CD14-positive monocyte (primary cell): ENCODE measurements at regions not wholly inside any gene's neighbourhood (a gene's known extent, or its start where the extent isn't known, plus 50 kb on each side); places are given as distances from the start of the nearest gene placed in this dataset.

Source experiments
- DNase-seq, 3 donors: peaks; one replicate each; pipeline ENCODE4 v3.0.0-alpha.2; 2011 to 2022
- H2AFZ ChIP-seq: 2 replicates; pipeline ENCODE4 v1.6.0; 2012; ENCODE audit warnings: mild to moderate bottlenecking, low read depth, low read length, inconsistent platforms; ENCODE audit not compliant: insufficient read depth, poor library complexity, severe bottlenecking
- H3K27ac ChIP-seq, 2 donors: 1 replicate in 1 of 2; 2 replicates in 1 of 2; pipeline ENCODE4 v1.5.1; 2012 to 2013; ENCODE audit warnings: low read length in 2 of 2, control low read depth in 1 of 2, inconsistent platforms in 1 of 2, low read depth in 1 of 2, mild to moderate bottlenecking in 1 of 2
- H3K27me3 ChIP-seq, 2 donors: one replicate each; pipeline versions ENCODE4 v1.6.0 to v1.6.1; 2011 to 2013; ENCODE audit warnings: low read length in 2 of 2; ENCODE audit not compliant: control insufficient read depth in 2 of 2, insufficient read depth in 2 of 2
- H3K36me3 ChIP-seq, 2 donors: replicated peaks in 1 of 2; 1 replicate in 1 of 2; 2 replicates in 1 of 2; pipeline versions ENCODE4 v1.5.1 to v1.6.1; 2012 to 2013; ENCODE audit warnings: low read length in 2 of 2, control low read depth in 1 of 2, inconsistent platforms in 1 of 2, mild to moderate bottlenecking in 1 of 2; ENCODE audit not compliant: insufficient read depth in 2 of 2, control insufficient read depth in 1 of 2
- H3K4me1 ChIP-seq, 2 donors: 1 replicate in 1 of 2; 2 replicates in 1 of 2; pipeline versions ENCODE4 v1.5.1 to v1.6.1; 2012 to 2013; ENCODE audit warnings: low read length in 2 of 2, control low read depth in 1 of 2, inconsistent platforms in 1 of 2, mild to moderate bottlenecking in 1 of 2, moderate library complexity in 1 of 2; ENCODE audit not compliant: insufficient read depth in 2 of 2, control insufficient read depth in 1 of 2
- H3K4me2 ChIP-seq: replicated peaks from 2 replicates; pipeline ENCODE3; 2012; ENCODE audit warnings: low read length, moderate library complexity, mild to moderate bottlenecking; ENCODE audit not compliant: poor library complexity, severe bottlenecking; ENCODE audit errors: extremely low read depth
- H3K4me3 ChIP-seq, 3 experiments: fragments of 200-600 bp in 1 of 3; sonication (generic) in 1 of 3; replicated peaks in 1 of 3; 1 replicate in 2 of 3; 2 replicates in 1 of 3; pipeline ENCODE4 v1.5.1; 2011 to 2013; ENCODE audit warnings: low read length in 3 of 3, mild to moderate bottlenecking in 3 of 3, control low read depth in 2 of 3, low read depth in 2 of 3, inconsistent platforms in 1 of 3, moderate library complexity in 1 of 3
- H3K79me2 ChIP-seq: 2 replicates; pipeline ENCODE4 v1.6.0; 2012; ENCODE audit warnings: mild to moderate bottlenecking, control low read depth, inconsistent platforms, low read length, moderate library complexity; ENCODE audit not compliant: insufficient read depth
- H3K9ac ChIP-seq: 2 replicates; pipeline ENCODE4 v1.6.0; 2017; ENCODE audit warnings: low read length, mild to moderate bottlenecking; ENCODE audit not compliant: insufficient read depth, poor library complexity, severe bottlenecking
- H3K9me3 ChIP-seq, 2 donors: replicated peaks in 1 of 2; 1 replicate in 1 of 2; 2 replicates in 1 of 2; pipeline versions ENCODE4 v1.5.1 to v1.6.1; 2012 to 2013; ENCODE audit warnings: low read length in 2 of 2, control low read depth in 1 of 2; ENCODE audit not compliant: control insufficient read depth in 1 of 2, insufficient read depth in 1 of 2
- H4K20me1 ChIP-seq: 2 replicates; pipeline ENCODE4 v1.6.0; 2012; ENCODE audit warnings: mild to moderate bottlenecking, low read length, control low read depth, moderate library complexity; ENCODE audit not compliant: insufficient read depth
- H3K27ac Mint-ChIP-seq, 7 donors: one replicate each; pipeline ENCODE4 v1.8.0; 2020; ENCODE audit warnings: mild to moderate bottlenecking in 7 of 7, mixed read lengths in 7 of 7, moderate library complexity in 6 of 7, inconsistent platforms in 2 of 7
- H3K27me3 Mint-ChIP-seq, 3 donors: one replicate each; pipeline ENCODE4 v1.8.0; 2021 to 2022; ENCODE audit warnings: low read depth in 3 of 3, mild to moderate bottlenecking in 3 of 3, mixed read lengths in 3 of 3, moderate library complexity in 3 of 3, inconsistent platforms in 1 of 3
- H3K36me3 Mint-ChIP-seq, 2 donors: one replicate each; pipeline ENCODE4 v1.8.0; 2020; ENCODE audit warnings: mixed read lengths in 2 of 2, inconsistent platforms in 1 of 2, mild to moderate bottlenecking in 1 of 2
- H3K4me1 Mint-ChIP-seq: one replicate; pipeline ENCODE4 v1.8.0; 2020; ENCODE audit warnings: mild to moderate bottlenecking, mixed read lengths
- H3K4me3 Mint-ChIP-seq, 2 donors: one replicate each; pipeline ENCODE4 v1.8.0; 2020; ENCODE audit warnings: mild to moderate bottlenecking in 2 of 2, mixed read lengths in 2 of 2, moderate library complexity in 1 of 2
- H3K9me3 Mint-ChIP-seq, 7 donors: one replicate each; pipeline ENCODE4 v1.8.0; 2020 to 2022; ENCODE audit warnings: mixed read lengths in 7 of 7, mild to moderate bottlenecking in 6 of 7, moderate library complexity in 6 of 7, inconsistent platforms in 2 of 7
- WGBS: methylation state at CpG from one replicate; pipeline ENCODE4 v1.1.5; 2013; ENCODE audit warnings: missing lambda C conversion rate; ENCODE audit not compliant: insufficient coverage; 5-methylcytosine and 5-hydroxymethylcytosine counted together
- intact Hi-C, 2 donors: fragments of 100-400 bp; cut with micrococcal nuclease; formaldehyde crosslinking; loops; one replicate each; pipeline versions ENCODE4 v1.15.0 to v1.15.1; 2023
- TF ChIP-seq, protein P1 (sequence below): fragments of 200-600 bp; IDR thresholded peaks from one replicate; pipeline ENCODE4 v1.8.0; 2022; ENCODE audit warnings: antibody characterized with exemption, mild to moderate bottlenecking

DNA sequence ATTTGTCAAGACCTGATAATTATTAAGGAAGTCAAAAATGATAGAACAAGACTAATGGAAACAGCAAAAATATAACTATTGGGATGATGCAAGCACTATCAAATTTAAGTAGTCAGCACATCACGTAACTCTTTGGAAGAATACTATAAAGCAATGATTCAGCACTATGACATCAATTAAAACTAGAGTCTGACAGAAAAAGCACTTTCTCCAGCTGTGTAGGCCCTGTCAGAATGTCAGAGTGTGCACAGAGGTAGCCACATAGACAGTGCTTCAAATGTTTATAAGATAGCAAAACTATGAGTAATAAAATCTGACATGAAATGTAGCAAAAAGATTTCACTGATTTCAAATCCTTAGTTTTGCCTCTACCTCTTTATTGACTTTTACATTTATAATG lies 1226.6 kb upstream of the ADGRL3 start:
- H3K4me3 Mint-ChIP-seq: no peak overlapping the region
- no peaks in the 10 kb centered on the region for H4K20me1 ChIP-seq
- H3K27me3 ChIP-seq: no peaks in the 10 kb centered on the region
- no peaks in the 10 kb centered on the region for H3K27me3 Mint-ChIP-seq
- no peaks in the 10 kb centered on the region for H3K4me1 Mint-ChIP-seq
- no peak overlapping the region for H3K4me3 ChIP-seq
- H3K27ac Mint-ChIP-seq: no peak overlapping the region
- H3K4me1 ChIP-seq: no peaks in the 10 kb centered on the region
- H3K27ac ChIP-seq: no peak overlapping the region
- no peak overlapping the region for H2AFZ ChIP-seq
- H3K79me2 ChIP-seq: no peaks in the 10 kb centered on the region
- H3K36me3 Mint-ChIP-seq: no peaks in the 10 kb centered on the region
- no peak overlapping the region for H3K4me2 ChIP-seq
- TF ChIP-seq, protein P1, sequence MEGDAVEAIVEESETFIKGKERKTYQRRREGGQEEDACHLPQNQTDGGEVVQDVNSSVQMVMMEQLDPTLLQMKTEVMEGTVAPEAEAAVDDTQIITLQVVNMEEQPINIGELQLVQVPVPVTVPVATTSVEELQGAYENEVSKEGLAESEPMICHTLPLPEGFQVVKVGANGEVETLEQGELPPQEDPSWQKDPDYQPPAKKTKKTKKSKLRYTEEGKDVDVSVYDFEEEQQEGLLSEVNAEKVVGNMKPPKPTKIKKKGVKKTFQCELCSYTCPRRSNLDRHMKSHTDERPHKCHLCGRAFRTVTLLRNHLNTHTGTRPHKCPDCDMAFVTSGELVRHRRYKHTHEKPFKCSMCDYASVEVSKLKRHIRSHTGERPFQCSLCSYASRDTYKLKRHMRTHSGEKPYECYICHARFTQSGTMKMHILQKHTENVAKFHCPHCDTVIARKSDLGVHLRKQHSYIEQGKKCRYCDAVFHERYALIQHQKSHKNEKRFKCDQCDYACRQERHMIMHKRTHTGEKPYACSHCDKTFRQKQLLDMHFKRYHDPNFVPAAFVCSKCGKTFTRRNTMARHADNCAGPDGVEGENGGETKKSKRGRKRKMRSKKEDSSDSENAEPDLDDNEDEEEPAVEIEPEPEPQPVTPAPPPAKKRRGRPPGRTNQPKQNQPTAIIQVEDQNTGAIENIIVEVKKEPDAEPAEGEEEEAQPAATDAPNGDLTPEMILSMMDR: no peak
- H3K9me3 ChIP-seq: peaks cover 0 to 4% of the 10 kb centered on the region in 2 donors
- H3K9ac ChIP-seq: no peak overlapping the region
- H3K36me3 ChIP-seq: no peaks in the 10 kb centered on the region
- no CpG with 5 or more reads among the region's 1 CpG for WGBS
- intact Hi-C loops: no loop called here
- peaks cover 0 to 4% (median 3%) of the 10 kb centered on the region in 7 donors for H3K9me3 Mint-ChIP-seq
- DNase-seq: no peak

DNA sequence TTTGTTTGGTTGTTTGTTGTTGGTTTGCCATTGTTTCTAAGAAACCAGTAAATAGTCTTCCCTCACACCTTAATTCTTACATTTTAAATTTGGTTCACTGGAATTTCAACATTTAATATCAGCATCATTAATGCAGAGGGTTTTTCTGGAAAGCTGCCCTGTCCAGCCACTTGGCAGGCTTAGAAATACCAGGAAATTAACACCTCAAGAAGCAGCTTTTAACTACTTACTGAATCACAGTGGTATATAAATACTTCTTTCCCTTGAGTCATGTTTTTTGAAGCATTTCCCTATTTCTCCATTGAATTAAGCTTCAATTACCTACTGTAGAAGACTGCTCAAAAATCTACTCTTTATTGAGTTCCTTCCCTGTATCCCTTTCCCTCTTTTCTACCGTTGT lies 1221.1 kb upstream of the ADGRL3 start:
- Histone ChIP-seq H3K79me2 (no peaks in the 10 kb centered on the region), H3K9ac (no peak overlapping the region), H3K4me2 (no peak overlapping the region), H3K36me3 (no peaks in the 10 kb centered on the region), H3K27ac (no peak overlapping the region), H2AFZ (no peak overlapping the region), H3K27me3 (no peaks in the 10 kb centered on the region), H3K9me3 (no peaks in the 10 kb centered on the region), H3K4me3 (no peak overlapping the region), H3K4me1 (no peaks in the 10 kb centered on the region), H4K20me1 (no peaks in the 10 kb centered on the region)
- no peak overlapping the region for H3K27ac Mint-ChIP-seq
- WGBS: no CpG with 5 or more reads among the region's 1 CpG
- H3K36me3 Mint-ChIP-seq: no peaks in the 10 kb centered on the region
- no peaks in the 10 kb centered on the region for H3K27me3 Mint-ChIP-seq
- no peaks in the 10 kb centered on the region for H3K4me1 Mint-ChIP-seq
- H3K9me3 Mint-ChIP-seq: peaks cover 0 to 5% (median 0%) of the 10 kb centered on the region in 7 donors
- intact Hi-C loops: no loop called here
- TF ChIP-seq, protein P1: no peak
- DNase-seq: no peak
- H3K4me3 Mint-ChIP-seq: no peak overlapping the region
